Type B pancreatic cell (in vitro differentiated cells): ENCODE measurements at regions not wholly inside any gene's neighbourhood (a gene's known extent, or its start where the extent isn't known, plus 50 kb on each side); places are given as distances from the start of the nearest gene placed in this dataset.

Experiments used
- DNase-seq: peaks from one replicate; pipeline ENCODE4 v3.0.0; 2021; ENCODE audit warnings: mixed read lengths; ENCODE audit not compliant: unreplicated experiment; ENCODE audit errors: extremely low spot score
- H3K27ac Mint-ChIP-seq: 2 replicates; pipeline ENCODE4 v1.8.0; 2021; ENCODE audit warnings: mild to moderate bottlenecking, mixed read lengths
- H3K27me3 Mint-ChIP-seq: 2 replicates; pipeline ENCODE4 v1.8.0; 2021; ENCODE audit warnings: mixed read lengths
- H3K36me3 Mint-ChIP-seq: 2 replicates; pipeline ENCODE4 v1.8.0; 2021; ENCODE audit warnings: mixed read lengths
- H3K4me1 Mint-ChIP-seq: one replicate; pipeline ENCODE4 v1.8.0; 2021; ENCODE audit warnings: mixed read lengths; ENCODE audit not compliant: unreplicated experiment
- H3K4me3 Mint-ChIP-seq: 2 replicates; pipeline ENCODE4 v1.8.0; 2021; ENCODE audit warnings: mild to moderate bottlenecking, mixed read lengths
- H3K9me3 Mint-ChIP-seq: 2 replicates; pipeline ENCODE4 v1.8.0; 2021; ENCODE audit warnings: mixed read lengths
- CTCF ChIP-seq: fragments of 200-600 bp; sonication (generic); conservative IDR thresholded peaks from 2 replicates; pipeline ENCODE4 v1.5.0; 2021; ENCODE audit warnings: antibody characterized with exemption, mild to moderate bottlenecking

- Mint-ChIP-seq H3K9me3 (peaks cover 26% of the 10 kb centered on the region), H3K27me3 (peaks cover 3% of the 10 kb centered on the region), H3K36me3 (peaks cover 8% of the 10 kb centered on the region), H3K27ac (peak overlapping the region; percentile 89), H3K4me3 (peak overlapping the region; percentile 71), H3K4me1 (no peaks in the 10 kb centered on the region)
- no peak for TF ChIP-seq CTCF
- no peak for DNase-seq
Measured at GRCh38 chr5:124259017-124259416, 487.4 kb downstream of the ZNF608 start.

- TF ChIP-seq CTCF, result no peak
- Mint-ChIP-seq H3K27me3 (peaks cover 3% of the 10 kb centered on the region), H3K4me3 (no peak overlapping the region), H3K9me3 (peaks cover 26% of the 10 kb centered on the region), H3K27ac (no peak overlapping the region), H3K36me3 (peaks cover 8% of the 10 kb centered on the region), H3K4me1 (peaks cover 13% of the 10 kb centered on the region)
- DNase-seq, result no peak
Measured at GRCh38 chr5:124257048-124257447, 489.4 kb downstream of the ZNF608 start.

GRCh38 chr5:124253203-124253810, 493.1 kb downstream of the ZNF608 start:
- Mint-ChIP-seq H3K4me1 (peaks cover 19% of the 10 kb centered on the region), H3K9me3 (peaks cover 20% of the 10 kb centered on the region), H3K27me3 (peaks cover 3% of the 10 kb centered on the region), H3K27ac (no peak overlapping the region), H3K36me3 (peaks cover 3% of the 10 kb centered on the region), H3K4me3 (no peak overlapping the region)
- TF ChIP-seq CTCF, result no peak
- no peak for DNase-seq

- Mint-ChIP-seq H3K36me3 (no peaks in the 10 kb centered on the region), H3K27ac (no peak overlapping the region), H3K9me3 (peaks cover 17% of the 10 kb centered on the region), H3K4me3 (no peak overlapping the region), H3K4me1 (peaks cover 19% of the 10 kb centered on the region), H3K27me3 (peaks cover 3% of the 10 kb centered on the region)
- no peak for DNase-seq
- no peak for TF ChIP-seq CTCF
Measured at GRCh38 chr5:124252747-124253146, 493.7 kb downstream of the ZNF608 start.

- TF ChIP-seq CTCF, result no peak
- Mint-ChIP-seq H3K9me3 (peaks cover 17% of the 10 kb centered on the region), H3K4me1 (peaks cover 19% of the 10 kb centered on the region), H3K4me3 (no peak overlapping the region), H3K36me3 (no peaks in the 10 kb centered on the region), H3K27me3 (peaks cover 3% of the 10 kb centered on the region), H3K27ac (no peak overlapping the region)
- DNase-seq, result no peak
Measured at GRCh38 chr5:124252191-124252638, 494.2 kb downstream of the ZNF608 start.

GRCh38 chr5:124245276-124245675, 501.2 kb downstream of the ZNF608 start:
- Mint-ChIP-seq H3K27ac (no peak overlapping the region), H3K36me3 (peaks cover 9% of the 10 kb centered on the region), H3K4me1 (no peaks in the 10 kb centered on the region), H3K27me3 (peaks cover 3% of the 10 kb centered on the region), H3K9me3 (peaks cover 7% of the 10 kb centered on the region), H3K4me3 (no peak overlapping the region)
- no peak for TF ChIP-seq CTCF
- no peak for DNase-seq
